ENCODE measurements at regions not wholly inside any gene's neighbourhood (a gene's known extent, or its start where the extent isn't known, plus 50 kb on each side); places are given as distances from the start of the nearest gene placed in this dataset.

DNA sequence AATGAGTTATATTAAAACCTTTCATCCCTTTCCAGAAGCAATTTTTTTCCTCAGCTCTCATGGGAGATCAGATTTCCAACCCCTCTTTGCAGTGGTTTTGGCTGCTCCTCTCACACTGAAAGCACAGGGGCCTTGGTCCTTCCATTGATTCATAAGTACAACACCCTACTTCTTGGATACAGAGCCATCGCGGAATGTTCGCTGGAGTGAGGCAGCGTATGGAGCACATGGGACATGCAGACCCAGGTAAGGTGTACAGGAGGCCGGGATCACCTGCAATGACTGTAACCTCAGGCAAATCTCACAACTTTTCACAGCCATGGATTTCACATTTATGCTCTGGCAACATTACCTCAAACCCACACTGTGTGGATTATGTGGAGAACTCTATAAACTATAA lies 75.2 kb upstream of the HEY2 start (continued):
- TF ChIP-seq, protein P1, sequence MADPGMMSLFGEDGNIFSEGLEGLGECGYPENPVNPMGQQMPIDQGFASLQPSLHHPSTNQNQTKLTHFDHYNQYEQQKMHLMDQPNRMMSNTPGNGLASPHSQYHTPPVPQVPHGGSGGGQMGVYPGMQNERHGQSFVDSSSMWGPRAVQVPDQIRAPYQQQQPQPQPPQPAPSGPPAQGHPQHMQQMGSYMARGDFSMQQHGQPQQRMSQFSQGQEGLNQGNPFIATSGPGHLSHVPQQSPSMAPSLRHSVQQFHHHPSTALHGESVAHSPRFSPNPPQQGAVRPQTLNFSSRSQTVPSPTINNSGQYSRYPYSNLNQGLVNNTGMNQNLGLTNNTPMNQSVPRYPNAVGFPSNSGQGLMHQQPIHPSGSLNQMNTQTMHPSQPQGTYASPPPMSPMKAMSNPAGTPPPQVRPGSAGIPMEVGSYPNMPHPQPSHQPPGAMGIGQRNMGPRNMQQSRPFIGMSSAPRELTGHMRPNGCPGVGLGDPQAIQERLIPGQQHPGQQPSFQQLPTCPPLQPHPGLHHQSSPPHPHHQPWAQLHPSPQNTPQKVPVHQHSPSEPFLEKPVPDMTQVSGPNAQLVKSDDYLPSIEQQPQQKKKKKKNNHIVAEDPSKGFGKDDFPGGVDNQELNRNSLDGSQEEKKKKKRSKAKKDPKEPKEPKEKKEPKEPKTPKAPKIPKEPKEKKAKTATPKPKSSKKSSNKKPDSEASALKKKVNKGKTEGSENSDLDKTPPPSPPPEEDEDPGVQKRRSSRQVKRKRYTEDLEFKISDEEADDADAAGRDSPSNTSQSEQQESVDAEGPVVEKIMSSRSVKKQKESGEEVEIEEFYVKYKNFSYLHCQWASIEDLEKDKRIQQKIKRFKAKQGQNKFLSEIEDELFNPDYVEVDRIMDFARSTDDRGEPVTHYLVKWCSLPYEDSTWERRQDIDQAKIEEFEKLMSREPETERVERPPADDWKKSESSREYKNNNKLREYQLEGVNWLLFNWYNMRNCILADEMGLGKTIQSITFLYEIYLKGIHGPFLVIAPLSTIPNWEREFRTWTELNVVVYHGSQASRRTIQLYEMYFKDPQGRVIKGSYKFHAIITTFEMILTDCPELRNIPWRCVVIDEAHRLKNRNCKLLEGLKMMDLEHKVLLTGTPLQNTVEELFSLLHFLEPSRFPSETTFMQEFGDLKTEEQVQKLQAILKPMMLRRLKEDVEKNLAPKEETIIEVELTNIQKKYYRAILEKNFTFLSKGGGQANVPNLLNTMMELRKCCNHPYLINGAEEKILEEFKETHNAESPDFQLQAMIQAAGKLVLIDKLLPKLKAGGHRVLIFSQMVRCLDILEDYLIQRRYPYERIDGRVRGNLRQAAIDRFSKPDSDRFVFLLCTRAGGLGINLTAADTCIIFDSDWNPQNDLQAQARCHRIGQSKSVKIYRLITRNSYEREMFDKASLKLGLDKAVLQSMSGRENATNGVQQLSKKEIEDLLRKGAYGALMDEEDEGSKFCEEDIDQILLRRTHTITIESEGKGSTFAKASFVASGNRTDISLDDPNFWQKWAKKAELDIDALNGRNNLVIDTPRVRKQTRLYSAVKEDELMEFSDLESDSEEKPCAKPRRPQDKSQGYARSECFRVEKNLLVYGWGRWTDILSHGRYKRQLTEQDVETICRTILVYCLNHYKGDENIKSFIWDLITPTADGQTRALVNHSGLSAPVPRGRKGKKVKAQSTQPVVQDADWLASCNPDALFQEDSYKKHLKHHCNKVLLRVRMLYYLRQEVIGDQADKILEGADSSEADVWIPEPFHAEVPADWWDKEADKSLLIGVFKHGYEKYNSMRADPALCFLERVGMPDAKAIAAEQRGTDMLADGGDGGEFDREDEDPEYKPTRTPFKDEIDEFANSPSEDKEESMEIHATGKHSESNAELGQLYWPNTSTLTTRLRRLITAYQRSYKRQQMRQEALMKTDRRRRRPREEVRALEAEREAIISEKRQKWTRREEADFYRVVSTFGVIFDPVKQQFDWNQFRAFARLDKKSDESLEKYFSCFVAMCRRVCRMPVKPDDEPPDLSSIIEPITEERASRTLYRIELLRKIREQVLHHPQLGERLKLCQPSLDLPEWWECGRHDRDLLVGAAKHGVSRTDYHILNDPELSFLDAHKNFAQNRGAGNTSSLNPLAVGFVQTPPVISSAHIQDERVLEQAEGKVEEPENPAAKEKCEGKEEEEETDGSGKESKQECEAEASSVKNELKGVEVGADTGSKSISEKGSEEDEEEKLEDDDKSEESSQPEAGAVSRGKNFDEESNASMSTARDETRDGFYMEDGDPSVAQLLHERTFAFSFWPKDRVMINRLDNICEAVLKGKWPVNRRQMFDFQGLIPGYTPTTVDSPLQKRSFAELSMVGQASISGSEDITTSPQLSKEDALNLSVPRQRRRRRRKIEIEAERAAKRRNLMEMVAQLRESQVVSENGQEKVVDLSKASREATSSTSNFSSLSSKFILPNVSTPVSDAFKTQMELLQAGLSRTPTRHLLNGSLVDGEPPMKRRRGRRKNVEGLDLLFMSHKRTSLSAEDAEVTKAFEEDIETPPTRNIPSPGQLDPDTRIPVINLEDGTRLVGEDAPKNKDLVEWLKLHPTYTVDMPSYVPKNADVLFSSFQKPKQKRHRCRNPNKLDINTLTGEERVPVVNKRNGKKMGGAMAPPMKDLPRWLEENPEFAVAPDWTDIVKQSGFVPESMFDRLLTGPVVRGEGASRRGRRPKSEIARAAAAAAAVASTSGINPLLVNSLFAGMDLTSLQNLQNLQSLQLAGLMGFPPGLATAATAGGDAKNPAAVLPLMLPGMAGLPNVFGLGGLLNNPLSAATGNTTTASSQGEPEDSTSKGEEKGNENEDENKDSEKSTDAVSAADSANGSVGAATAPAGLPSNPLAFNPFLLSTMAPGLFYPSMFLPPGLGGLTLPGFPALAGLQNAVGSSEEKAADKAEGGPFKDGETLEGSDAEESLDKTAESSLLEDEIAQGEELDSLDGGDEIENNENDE (IDR thresholded peaks at IDR 0.05; ENCODE audit: insufficient replicate concordance, low read length), result no peak
- TF ChIP-seq TAF1 (IDR thresholded peaks at IDR 0.05; ENCODE audit: low read depth, low read length) (no peak), KDM5A (IDR thresholded peaks at IDR 0.05; ENCODE audit: low read length) (no peak), CBX5 (IDR thresholded peaks at IDR 0.05; ENCODE audit: low read depth, low read length) (no peak), SIRT6 (IDR thresholded peaks at IDR 0.05; ENCODE audit: low read length) (no peak), POLR2AphosphoS5 (IDR thresholded peaks at IDR 0.05; ENCODE audit: low read depth, low read length) (no peak), HDAC2 (IDR thresholded peaks at IDR 0.05; ENCODE audit: borderline replicate concordance in 1 of 2, low read depth in 2 of 2, low read length in 2 of 2) (no peak)

Data from H1 (cell line).